ENCODE measurements at regions not wholly inside any gene's neighbourhood (a gene's known extent, or its start where the extent isn't known, plus 50 kb on each side); places are given as distances from the start of the nearest gene placed in this dataset.

DNA sequence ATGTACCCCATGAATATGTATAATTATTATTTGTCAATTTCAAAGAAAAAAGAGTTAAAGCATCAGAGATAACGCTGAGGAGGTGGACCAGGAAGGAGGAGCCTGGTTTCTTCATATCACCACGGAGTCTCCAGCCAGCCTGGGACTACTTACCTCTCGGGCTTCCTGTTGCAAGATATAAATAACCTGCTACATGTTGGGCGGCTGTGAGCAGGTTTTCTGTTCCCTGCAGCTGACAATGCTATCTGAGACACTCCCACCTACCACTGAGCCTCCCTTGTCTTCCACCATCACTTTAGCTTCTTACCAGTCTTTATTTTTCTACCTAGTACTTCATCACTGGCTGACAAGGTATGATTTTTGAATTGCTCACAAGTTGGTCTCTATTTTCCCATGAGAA, 102.7 kb upstream of the CPEB4 start:
- H3K4me3 ChIP-seq (ENCODE audit: low read depth, low read length), result no peak overlapping the region
- TF ChIP-seq, protein P1, sequence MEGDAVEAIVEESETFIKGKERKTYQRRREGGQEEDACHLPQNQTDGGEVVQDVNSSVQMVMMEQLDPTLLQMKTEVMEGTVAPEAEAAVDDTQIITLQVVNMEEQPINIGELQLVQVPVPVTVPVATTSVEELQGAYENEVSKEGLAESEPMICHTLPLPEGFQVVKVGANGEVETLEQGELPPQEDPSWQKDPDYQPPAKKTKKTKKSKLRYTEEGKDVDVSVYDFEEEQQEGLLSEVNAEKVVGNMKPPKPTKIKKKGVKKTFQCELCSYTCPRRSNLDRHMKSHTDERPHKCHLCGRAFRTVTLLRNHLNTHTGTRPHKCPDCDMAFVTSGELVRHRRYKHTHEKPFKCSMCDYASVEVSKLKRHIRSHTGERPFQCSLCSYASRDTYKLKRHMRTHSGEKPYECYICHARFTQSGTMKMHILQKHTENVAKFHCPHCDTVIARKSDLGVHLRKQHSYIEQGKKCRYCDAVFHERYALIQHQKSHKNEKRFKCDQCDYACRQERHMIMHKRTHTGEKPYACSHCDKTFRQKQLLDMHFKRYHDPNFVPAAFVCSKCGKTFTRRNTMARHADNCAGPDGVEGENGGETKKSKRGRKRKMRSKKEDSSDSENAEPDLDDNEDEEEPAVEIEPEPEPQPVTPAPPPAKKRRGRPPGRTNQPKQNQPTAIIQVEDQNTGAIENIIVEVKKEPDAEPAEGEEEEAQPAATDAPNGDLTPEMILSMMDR (IDR thresholded peaks at IDR 0.05; ENCODE audit: insufficient read depth, low read length), result no peak
- no peak for DNase-seq (ENCODE audit: low read depth)

- H3K4me3 ChIP-seq (ENCODE audit: low read depth, low read length), result no peak overlapping the region
- no peak for DNase-seq (ENCODE audit: low read depth)
- TF ChIP-seq, protein P1 (IDR thresholded peaks at IDR 0.05; ENCODE audit: insufficient read depth, low read length), result no peak
Observed at GRCh38 chr5:173785866-173786265, 102.3 kb upstream of the CPEB4 start.

DNA sequence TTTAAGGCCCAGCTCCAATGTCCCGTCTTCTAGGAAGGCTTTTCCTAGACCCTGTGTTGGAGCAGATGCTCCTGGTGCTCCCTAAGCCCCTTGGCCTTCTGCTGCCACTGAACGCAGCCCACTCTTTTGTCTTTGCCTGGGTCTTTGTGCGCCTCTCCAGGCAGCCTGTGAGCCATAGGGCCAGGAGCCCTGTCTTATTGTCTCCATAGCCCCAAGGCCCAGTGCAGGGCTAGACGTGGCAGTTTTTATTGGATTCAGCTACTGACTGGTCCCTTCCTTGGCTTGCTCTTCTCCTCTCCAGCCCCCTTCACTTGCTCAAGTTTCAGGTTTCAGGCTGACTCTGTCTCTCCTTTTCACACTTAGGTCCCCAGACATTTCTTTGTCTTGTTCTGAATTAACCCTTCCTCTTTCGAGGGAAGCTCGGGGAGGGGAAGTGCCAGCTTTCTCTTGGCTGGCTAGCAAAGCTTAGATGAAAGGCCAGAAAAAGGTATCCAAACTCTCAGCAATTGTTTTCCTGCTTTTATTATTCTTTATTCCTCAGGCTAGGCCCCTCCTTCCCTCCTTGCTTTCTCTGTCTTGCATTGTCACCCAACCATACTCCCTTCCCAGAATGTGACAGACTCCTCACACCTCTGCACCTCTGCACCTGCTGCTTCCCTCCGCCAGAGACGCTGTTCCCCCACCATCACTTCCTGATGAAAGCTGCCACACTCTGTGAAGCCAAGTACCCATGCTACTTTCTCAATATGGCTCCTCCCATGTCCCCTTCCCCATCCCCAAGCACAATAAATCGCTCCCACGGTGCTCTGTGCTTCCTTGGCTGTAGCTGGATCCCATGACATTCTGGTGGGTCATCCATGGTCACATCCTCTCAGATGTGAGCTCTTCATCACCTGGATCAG, 101.6 kb upstream of the CPEB4 start:
- no peak for DNase-seq (ENCODE audit: low read depth)
- no peak overlapping the region for H3K4me3 ChIP-seq (ENCODE audit: low read depth, low read length)
- TF ChIP-seq, protein P1 (IDR thresholded peaks at IDR 0.05; ENCODE audit: insufficient read depth, low read length), result no peak

- TF ChIP-seq, protein P1 (IDR thresholded peaks at IDR 0.05; ENCODE audit: insufficient read depth, low read length), result no peak
- H3K4me3 ChIP-seq (ENCODE audit: low read depth, low read length), result no peak overlapping the region
- peak; percentile 39 for DNase-seq (ENCODE audit: low read depth)
Observed at GRCh38 chr5:173789031-173789920, 98.9 kb upstream of the CPEB4 start.

DNA sequence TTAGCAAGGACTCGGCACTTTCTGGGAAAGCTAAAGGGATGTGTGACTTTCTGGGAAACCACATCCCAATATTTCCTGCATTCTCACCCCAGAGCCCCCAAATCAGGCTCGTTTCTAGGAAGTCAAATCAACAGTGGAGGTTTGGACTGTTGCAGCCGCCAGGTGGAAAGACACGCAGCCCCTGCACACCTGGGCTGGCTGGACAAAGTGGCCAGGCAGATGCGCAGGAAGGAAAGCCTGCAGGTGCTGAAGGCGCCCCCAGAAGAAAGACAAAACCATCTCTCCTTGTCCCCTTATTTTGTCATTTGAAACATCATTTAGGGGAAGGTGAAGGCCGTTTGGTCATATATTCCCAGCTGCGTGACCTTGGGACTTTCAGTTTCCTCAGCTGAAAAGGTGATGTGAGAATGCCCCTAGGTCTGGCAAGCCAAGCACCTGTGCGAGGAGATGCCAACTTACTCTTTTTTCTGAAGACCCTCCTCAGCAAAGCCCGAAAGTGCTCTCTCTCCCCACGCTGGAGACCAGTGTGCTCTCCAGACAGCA, 97.9 kb upstream of the CPEB4 start:
- no peak overlapping the region for H3K4me3 ChIP-seq (ENCODE audit: low read depth, low read length)
- TF ChIP-seq, protein P1 (IDR thresholded peaks at IDR 0.05; ENCODE audit: insufficient read depth, low read length), result no peak
- no peak for DNase-seq (ENCODE audit: low read depth)

- H3K4me3 ChIP-seq (ENCODE audit: low read depth, low read length), result no peak overlapping the region
- DNase-seq (ENCODE audit: low read depth), result no peak
- TF ChIP-seq, protein P1 (IDR thresholded peaks at IDR 0.05; ENCODE audit: insufficient read depth, low read length), result no peak
Observed at GRCh38 chr5:173790836-173791546, 97.2 kb upstream of the CPEB4 start.
